ENCODE measurements at regions not wholly inside any gene's neighbourhood (a gene's known extent, or its start where the extent isn't known, plus 50 kb on each side); places are given as distances from the start of the nearest gene placed in this dataset.

DNA sequence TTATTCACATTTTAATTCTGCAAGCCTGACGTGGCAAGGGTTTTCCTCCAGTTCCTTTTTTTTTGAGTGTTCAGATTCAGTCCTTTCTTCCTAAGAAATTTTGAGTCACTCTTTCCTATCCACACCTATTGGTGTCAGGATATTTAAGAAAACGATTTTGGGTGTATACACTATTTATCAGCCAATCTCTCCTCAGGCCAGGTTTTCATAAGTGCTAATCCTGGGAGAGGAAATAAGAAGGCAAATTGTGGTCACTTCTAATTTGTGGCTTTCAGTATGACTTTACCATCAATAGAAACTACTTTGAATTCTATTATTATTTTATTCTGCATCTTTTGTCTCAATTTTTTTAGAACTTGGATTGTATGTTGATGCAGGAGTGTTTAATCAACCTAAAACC, 174.4 kb downstream of the DSEL start:
- 67% methylated on average over 1 of the region's 2 CpGs for WGBS (ENCODE audit: insufficient coverage)
- Histone ChIP-seq H3K4me1 (ENCODE audit: control extremely low read depth in 1 of 4, control insufficient read depth in 4 of 4, insufficient read depth in 4 of 4, low read length in 3 of 4) (no peaks in the 10 kb centered on the region), H3K4me3 (ENCODE audit: control insufficient read depth in 1 of 7, extremely low read depth in 1 of 7, insufficient read depth in 4 of 7, low read depth in 2 of 7, low read length in 6 of 7) (no peak overlapping the region), H3K27me3 (replicated peaks in 2 of 5; ENCODE audit: control insufficient read depth in 4 of 5, insufficient read depth in 5 of 5, low read length in 4 of 5) (no peaks in the 10 kb centered on the region), H3K27ac (ENCODE audit: insufficient read depth in 1 of 2, low read depth in 1 of 2, low read length in 2 of 2, poor library complexity in 1 of 2, severe bottlenecking in 2 of 2) (no peak overlapping the region), H3K36me3 (ENCODE audit: control insufficient read depth in 4 of 4, insufficient read depth in 4 of 4, low read length in 3 of 4) (no peaks in the 10 kb centered on the region), H3K9me3 (ENCODE audit: control extremely low read depth in 1 of 5, control insufficient read depth in 4 of 5, insufficient read depth in 2 of 5, low read depth in 1 of 5, low read length in 4 of 5) (peaks cover 0 to 6% (median 1%) of the 10 kb centered on the region in 5 experiments)
- ChIA-PET POLR2A (no interaction called here), CTCF (interaction anchor here (0.5 to 1.0 kb wide), 2 partner anchors 79 to 123 kb away, joined by 3 to 4 read pairs; no protein-coding TSS in a partner anchor)
- peak in 1 of 3 donors; percentile 2 for DNase-seq

DNA sequence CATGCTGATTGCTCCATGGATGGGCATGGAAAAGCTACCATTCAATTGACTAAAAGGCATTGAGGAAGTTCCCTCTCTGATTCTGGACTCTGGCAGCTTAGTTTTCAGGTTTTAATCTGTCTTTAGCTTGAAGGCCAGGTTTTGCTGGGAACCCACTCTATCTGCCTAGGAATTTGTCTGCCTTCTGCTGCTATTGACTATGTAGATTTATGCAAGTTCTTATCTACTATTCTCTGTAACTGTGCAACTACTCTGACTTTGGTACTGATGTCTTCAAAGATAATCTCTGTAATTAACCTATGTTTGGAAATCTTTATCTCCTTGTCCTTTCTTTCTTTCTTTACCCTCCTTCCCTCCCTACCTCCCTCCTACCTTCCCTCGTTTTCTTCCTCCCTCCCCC, 178.8 kb downstream of the DSEL start:
- Histone ChIP-seq H3K4me1 (ENCODE audit: control extremely low read depth in 1 of 4, control insufficient read depth in 4 of 4, insufficient read depth in 4 of 4, low read length in 3 of 4) (no peaks in the 10 kb centered on the region), H3K36me3 (ENCODE audit: control insufficient read depth in 4 of 4, insufficient read depth in 4 of 4, low read length in 3 of 4) (no peaks in the 10 kb centered on the region), H3K27me3 (replicated peaks in 2 of 5; ENCODE audit: control insufficient read depth in 4 of 5, insufficient read depth in 5 of 5, low read length in 4 of 5) (no peaks in the 10 kb centered on the region), H3K27ac (ENCODE audit: insufficient read depth in 1 of 2, low read depth in 1 of 2, low read length in 2 of 2, poor library complexity in 1 of 2, severe bottlenecking in 2 of 2) (no peak overlapping the region), H3K9me3 (ENCODE audit: control extremely low read depth in 1 of 5, control insufficient read depth in 4 of 5, insufficient read depth in 2 of 5, low read depth in 1 of 5, low read length in 4 of 5) (peaks cover 0 to 13% (median 1%) of the 10 kb centered on the region in 5 experiments), H3K4me3 (ENCODE audit: control insufficient read depth in 1 of 7, extremely low read depth in 1 of 7, insufficient read depth in 4 of 7, low read depth in 2 of 7, low read length in 6 of 7) (no peak overlapping the region)
- 100% methylated on average over 1 of the region's 1 CpG for WGBS (ENCODE audit: insufficient coverage)
- DNase-seq, result no peak
- ChIA-PET CTCF (no interaction called here), POLR2A (no interaction called here)

DNA sequence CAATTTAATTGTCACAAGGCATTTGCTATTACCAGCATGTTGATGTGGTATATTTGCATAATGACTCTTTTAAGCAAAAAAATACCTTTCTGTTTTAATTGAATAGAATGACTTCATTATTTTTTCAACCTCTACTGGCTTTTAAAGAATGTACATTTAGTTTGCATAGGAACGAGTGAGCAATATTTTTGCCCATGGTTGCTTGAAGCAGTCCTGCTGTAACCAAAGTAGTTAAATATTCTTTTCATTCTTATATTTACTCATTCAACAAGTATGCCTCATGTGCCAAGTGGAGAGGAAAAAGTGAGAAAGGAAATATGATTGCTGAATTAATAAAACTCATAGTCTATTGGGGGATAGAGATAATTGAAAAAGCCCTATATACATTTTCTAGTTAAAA, 184.7 kb downstream of the DSEL start:
- ChIA-PET CTCF (no interaction called here), POLR2A (no interaction called here)
- Histone ChIP-seq H3K27ac (ENCODE audit: insufficient read depth in 1 of 2, low read depth in 1 of 2, low read length in 2 of 2, poor library complexity in 1 of 2, severe bottlenecking in 2 of 2) (no peak overlapping the region), H3K9me3 (ENCODE audit: control extremely low read depth in 1 of 5, control insufficient read depth in 4 of 5, insufficient read depth in 2 of 5, low read depth in 1 of 5, low read length in 4 of 5) (peaks cover 0 to 4% (median 0%) of the 10 kb centered on the region in 5 experiments), H3K36me3 (ENCODE audit: control insufficient read depth in 4 of 4, insufficient read depth in 4 of 4, low read length in 3 of 4) (no peaks in the 10 kb centered on the region), H3K4me3 (ENCODE audit: control insufficient read depth in 1 of 7, extremely low read depth in 1 of 7, insufficient read depth in 4 of 7, low read depth in 2 of 7, low read length in 6 of 7) (no peak overlapping the region), H3K4me1 (ENCODE audit: control extremely low read depth in 1 of 4, control insufficient read depth in 4 of 4, insufficient read depth in 4 of 4, low read length in 3 of 4) (no peaks in the 10 kb centered on the region), H3K27me3 (replicated peaks in 2 of 5; ENCODE audit: control insufficient read depth in 4 of 5, insufficient read depth in 5 of 5, low read length in 4 of 5) (no peaks in the 10 kb centered on the region)
- no CpG with 5 or more reads among the region's 1 CpG for WGBS (ENCODE audit: insufficient coverage)
- no peak for DNase-seq

DNA sequence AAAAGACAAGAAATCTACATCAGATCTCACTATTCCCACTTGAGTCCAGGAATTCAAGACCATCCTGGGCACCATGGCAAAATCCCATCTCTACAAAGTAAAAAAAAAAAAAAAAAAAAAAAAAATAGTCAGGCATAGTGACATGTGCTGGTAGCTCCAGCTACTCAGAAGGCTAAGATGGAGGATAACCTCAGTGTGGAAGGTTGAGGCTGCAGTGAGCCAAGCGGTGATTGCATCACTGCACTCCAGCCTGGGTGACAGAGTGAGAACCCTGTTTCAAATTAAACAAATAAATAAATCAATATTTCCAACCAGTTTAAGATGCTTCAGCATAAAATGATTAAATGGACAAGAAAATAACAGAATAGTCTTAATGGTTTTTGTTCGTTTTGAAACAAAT, 197.4 kb downstream of the DSEL start:
- ChIA-PET CTCF (no interaction called here), POLR2A (no interaction called here)
- no peak overlapping the region for H3K27ac ChIP-seq (ENCODE audit: insufficient read depth in 1 of 2, low read depth in 1 of 2, low read length in 2 of 2, poor library complexity in 1 of 2, severe bottlenecking in 2 of 2)
- WGBS (ENCODE audit: insufficient coverage), result 100% methylated on average over 1 of the region's 2 CpGs
- no peaks in the 10 kb centered on the region for H3K4me1 ChIP-seq (ENCODE audit: control extremely low read depth in 1 of 4, control insufficient read depth in 4 of 4, insufficient read depth in 4 of 4, low read length in 3 of 4)
- H3K4me3 ChIP-seq (ENCODE audit: control insufficient read depth in 1 of 7, extremely low read depth in 1 of 7, insufficient read depth in 4 of 7, low read depth in 2 of 7, low read length in 6 of 7), result no peak overlapping the region
- peaks cover 0 to 3% (median 0%) of the 10 kb centered on the region in 5 experiments for H3K9me3 ChIP-seq (ENCODE audit: control extremely low read depth in 1 of 5, control insufficient read depth in 4 of 5, insufficient read depth in 2 of 5, low read depth in 1 of 5, low read length in 4 of 5)
- H3K27me3 ChIP-seq (replicated peaks in 2 of 5; ENCODE audit: control insufficient read depth in 4 of 5, insufficient read depth in 5 of 5, low read length in 4 of 5), result no peaks in the 10 kb centered on the region
- DNase-seq, result no peak
- H3K36me3 ChIP-seq (ENCODE audit: control insufficient read depth in 4 of 4, insufficient read depth in 4 of 4, low read length in 3 of 4), result no peaks in the 10 kb centered on the region

DNA sequence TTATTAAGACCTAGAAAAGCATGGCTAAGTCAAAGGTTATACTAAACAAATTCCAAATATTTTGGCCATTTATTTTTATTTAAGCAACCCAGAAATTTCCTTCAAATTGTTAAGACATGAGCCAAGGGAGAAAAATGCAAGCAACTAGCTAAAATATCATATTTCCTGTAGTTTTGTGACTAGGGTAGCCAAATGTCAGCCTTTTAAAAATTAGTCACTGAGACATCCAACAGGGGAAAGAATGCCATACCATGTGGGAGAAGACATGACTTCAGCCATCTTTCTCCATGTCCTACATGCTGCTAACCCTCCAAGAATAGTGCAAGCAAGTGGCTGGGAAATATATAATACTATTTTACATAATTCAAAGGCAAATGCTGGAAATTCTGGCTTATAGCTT, 197.9 kb downstream of the DSEL start:
- H3K27ac ChIP-seq (ENCODE audit: insufficient read depth in 1 of 2, low read depth in 1 of 2, low read length in 2 of 2, poor library complexity in 1 of 2, severe bottlenecking in 2 of 2), result no peak overlapping the region
- CTCF ChIA-PET, result no interaction called here
- no peaks in the 10 kb centered on the region for H3K27me3 ChIP-seq (replicated peaks in 2 of 5; ENCODE audit: control insufficient read depth in 4 of 5, insufficient read depth in 5 of 5, low read length in 4 of 5)
- POLR2A ChIA-PET, result no interaction called here
- DNase-seq, result no peak
- no peak overlapping the region for H3K4me3 ChIP-seq (ENCODE audit: control insufficient read depth in 1 of 7, extremely low read depth in 1 of 7, insufficient read depth in 4 of 7, low read depth in 2 of 7, low read length in 6 of 7)
- no peaks in the 10 kb centered on the region for H3K36me3 ChIP-seq (ENCODE audit: control insufficient read depth in 4 of 4, insufficient read depth in 4 of 4, low read length in 3 of 4)
- peaks cover 0 to 3% (median 0%) of the 10 kb centered on the region in 5 experiments for H3K9me3 ChIP-seq (ENCODE audit: control extremely low read depth in 1 of 5, control insufficient read depth in 4 of 5, insufficient read depth in 2 of 5, low read depth in 1 of 5, low read length in 4 of 5)
- no peaks in the 10 kb centered on the region for H3K4me1 ChIP-seq (ENCODE audit: control extremely low read depth in 1 of 4, control insufficient read depth in 4 of 4, insufficient read depth in 4 of 4, low read length in 3 of 4)

DNA sequence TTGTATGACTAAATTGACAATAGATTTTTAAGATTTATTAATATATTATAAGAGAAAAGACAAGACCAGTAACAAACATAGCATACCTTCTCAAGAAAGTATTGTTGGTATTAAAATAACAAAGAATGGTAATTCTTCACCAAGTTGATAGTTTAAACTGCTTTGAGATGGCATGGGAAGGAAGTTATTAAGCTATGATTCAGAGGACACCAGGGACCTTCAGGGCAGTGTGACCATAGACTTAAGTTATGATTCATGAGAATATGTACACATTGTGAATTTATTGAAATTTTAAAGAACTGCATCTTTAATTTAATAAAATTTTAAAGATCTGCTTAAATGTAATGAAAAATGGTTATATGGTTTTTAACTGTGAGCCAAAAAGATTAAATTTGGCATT, 205.7 kb downstream of the DSEL start:
- Histone ChIP-seq H3K4me3 (ENCODE audit: control insufficient read depth in 1 of 7, extremely low read depth in 1 of 7, insufficient read depth in 4 of 7, low read depth in 2 of 7, low read length in 6 of 7) (no peak overlapping the region), H3K36me3 (ENCODE audit: control insufficient read depth in 4 of 4, insufficient read depth in 4 of 4, low read length in 3 of 4) (no peaks in the 10 kb centered on the region), H3K27me3 (replicated peaks in 2 of 5; ENCODE audit: control insufficient read depth in 4 of 5, insufficient read depth in 5 of 5, low read length in 4 of 5) (no peaks in the 10 kb centered on the region), H3K4me1 (ENCODE audit: control extremely low read depth in 1 of 4, control insufficient read depth in 4 of 4, insufficient read depth in 4 of 4, low read length in 3 of 4) (no peaks in the 10 kb centered on the region), H3K9me3 (ENCODE audit: control extremely low read depth in 1 of 5, control insufficient read depth in 4 of 5, insufficient read depth in 2 of 5, low read depth in 1 of 5, low read length in 4 of 5) (no peaks in the 10 kb centered on the region), H3K27ac (ENCODE audit: insufficient read depth in 1 of 2, low read depth in 1 of 2, low read length in 2 of 2, poor library complexity in 1 of 2, severe bottlenecking in 2 of 2) (no peak overlapping the region)
- POLR2A ChIA-PET, result no interaction called here
- DNase-seq, result peak in 1 of 3 donors; percentile 2
- CTCF ChIA-PET, result no interaction called here

DNA sequence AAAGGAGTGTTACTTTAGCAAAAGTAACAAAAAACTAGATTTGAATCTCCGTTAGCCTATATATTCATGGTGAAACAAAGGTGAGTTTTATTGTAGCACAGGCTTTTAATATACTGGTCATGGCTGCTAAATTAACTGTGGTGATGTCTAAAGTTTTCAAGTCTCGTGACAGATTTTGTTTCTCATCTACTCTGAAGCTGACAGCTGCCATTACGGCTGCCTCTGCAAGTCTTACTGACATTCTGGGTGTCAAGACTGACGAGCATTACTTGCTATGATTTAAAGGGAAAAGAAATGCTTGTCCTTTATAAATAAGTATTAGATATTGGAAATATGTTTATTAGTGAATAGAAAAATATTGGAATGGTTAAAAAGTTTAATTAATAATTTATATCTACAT, 207.7 kb downstream of the DSEL start:
- WGBS (ENCODE audit: insufficient coverage), result 89% methylated on average over 3 of the region's 4 CpGs
- ChIA-PET CTCF (interaction anchor here (0.9 to 1.2 kb wide), 2 partner anchors 15 to 37 kb away, joined by 3 read pairs; no protein-coding TSS in a partner anchor), POLR2A (no interaction called here)
- Histone ChIP-seq H3K36me3 (ENCODE audit: control insufficient read depth in 4 of 4, insufficient read depth in 4 of 4, low read length in 3 of 4) (no peaks in the 10 kb centered on the region), H3K27ac (ENCODE audit: insufficient read depth in 1 of 2, low read depth in 1 of 2, low read length in 2 of 2, poor library complexity in 1 of 2, severe bottlenecking in 2 of 2) (no peak overlapping the region), H3K4me1 (ENCODE audit: control extremely low read depth in 1 of 4, control insufficient read depth in 4 of 4, insufficient read depth in 4 of 4, low read length in 3 of 4) (no peaks in the 10 kb centered on the region), H3K27me3 (replicated peaks in 2 of 5; ENCODE audit: control insufficient read depth in 4 of 5, insufficient read depth in 5 of 5, low read length in 4 of 5) (no peaks in the 10 kb centered on the region), H3K9me3 (ENCODE audit: control extremely low read depth in 1 of 5, control insufficient read depth in 4 of 5, insufficient read depth in 2 of 5, low read depth in 1 of 5, low read length in 4 of 5) (no peaks in the 10 kb centered on the region), H3K4me3 (ENCODE audit: control insufficient read depth in 1 of 7, extremely low read depth in 1 of 7, insufficient read depth in 4 of 7, low read depth in 2 of 7, low read length in 6 of 7) (no peak overlapping the region)
- no peak for DNase-seq
